Ascending aorta (tissue), 2 donors: ENCODE measurements at regions not wholly inside any gene's neighbourhood (a gene's known extent, or its start where the extent isn't known, plus 50 kb on each side); places are given as distances from the start of the nearest gene placed in this dataset.

Source experiments
- DNase-seq, 2 donors: peaks; one replicate each; pipeline ENCODE4 v3.0.0-alpha.2; 2019; ENCODE audit warnings: low spot score in 2 of 2
- H3K27ac ChIP-seq, 2 donors: fragments of 200-600 bp; sonication (generic); one replicate each; pipeline ENCODE4 v1.5.1; 2016 to 2017; ENCODE audit warnings: mild to moderate bottlenecking in 1 of 2
- H3K27me3 ChIP-seq: fragments of 200-600 bp; sonication (generic); one replicate; pipeline ENCODE4 v1.5.1; 2017
- H3K36me3 ChIP-seq, 2 donors: fragments of 200-600 bp; sonication (generic); one replicate each; pipeline ENCODE4 v1.5.1; 2016
- H3K4me1 ChIP-seq, 2 donors: fragments of 200-600 bp; sonication (generic); one replicate each; pipeline ENCODE4 v1.5.1; 2016 to 2017; ENCODE audit warnings: mild to moderate bottlenecking in 1 of 2
- H3K4me3 ChIP-seq, 2 donors: fragments of 200-600 bp; sonication (generic); one replicate each; pipeline ENCODE4 v1.5.1; 2016 to 2017; ENCODE audit warnings: mild to moderate bottlenecking in 1 of 2
- H3K9me3 ChIP-seq, 2 donors: fragments of 200-600 bp; sonication (generic); one replicate each; pipeline ENCODE4 v1.5.1; 2016
- intact Hi-C: fragments of 100-400 bp; cut with DNase I; formaldehyde crosslinking; loops from one replicate; pipeline ENCODE4 v1.15.1; 2023
- TF ChIP-seq, protein P1 (sequence below), 3 experiments: fragments of 200-600 bp in 2 of 3; fragments of 450-650 bp in 1 of 3; sonication (generic) in 2 of 3; IDR thresholded peaks; one replicate each; pipeline ENCODE4 v1.5.1; 2016 to 2019; ENCODE audit warnings: antibody characterized with exemption in 3 of 3, mild to moderate bottlenecking in 1 of 3, moderate library complexity in 1 of 3

DNA sequence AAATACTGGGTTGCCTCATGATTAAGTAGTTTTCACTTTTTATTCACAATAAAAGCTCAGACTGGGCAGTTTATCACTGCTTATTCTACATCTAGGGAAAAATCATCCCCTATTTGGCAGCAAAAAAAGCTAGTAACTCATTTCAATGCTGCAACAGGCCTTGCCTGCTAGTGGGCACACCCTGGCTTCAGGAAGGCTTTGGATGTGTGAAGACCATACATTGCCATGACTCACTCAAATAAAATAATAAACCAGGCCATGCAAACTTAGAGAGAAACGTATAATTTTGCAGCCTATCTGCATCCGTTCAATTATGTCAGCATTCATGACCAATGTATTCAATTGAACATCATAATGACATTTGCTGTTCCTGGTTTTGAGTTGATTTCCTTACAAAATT lies 402.9 kb downstream of the PIK3R1 start:
- H3K9me3 ChIP-seq, result no peaks in the 10 kb centered on the region
- TF ChIP-seq, protein P1, sequence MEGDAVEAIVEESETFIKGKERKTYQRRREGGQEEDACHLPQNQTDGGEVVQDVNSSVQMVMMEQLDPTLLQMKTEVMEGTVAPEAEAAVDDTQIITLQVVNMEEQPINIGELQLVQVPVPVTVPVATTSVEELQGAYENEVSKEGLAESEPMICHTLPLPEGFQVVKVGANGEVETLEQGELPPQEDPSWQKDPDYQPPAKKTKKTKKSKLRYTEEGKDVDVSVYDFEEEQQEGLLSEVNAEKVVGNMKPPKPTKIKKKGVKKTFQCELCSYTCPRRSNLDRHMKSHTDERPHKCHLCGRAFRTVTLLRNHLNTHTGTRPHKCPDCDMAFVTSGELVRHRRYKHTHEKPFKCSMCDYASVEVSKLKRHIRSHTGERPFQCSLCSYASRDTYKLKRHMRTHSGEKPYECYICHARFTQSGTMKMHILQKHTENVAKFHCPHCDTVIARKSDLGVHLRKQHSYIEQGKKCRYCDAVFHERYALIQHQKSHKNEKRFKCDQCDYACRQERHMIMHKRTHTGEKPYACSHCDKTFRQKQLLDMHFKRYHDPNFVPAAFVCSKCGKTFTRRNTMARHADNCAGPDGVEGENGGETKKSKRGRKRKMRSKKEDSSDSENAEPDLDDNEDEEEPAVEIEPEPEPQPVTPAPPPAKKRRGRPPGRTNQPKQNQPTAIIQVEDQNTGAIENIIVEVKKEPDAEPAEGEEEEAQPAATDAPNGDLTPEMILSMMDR (IDR thresholded peaks at IDR 0.05), result no peak
- no peaks in the 10 kb centered on the region for H3K27me3 ChIP-seq
- DNase-seq, result no peak
- no peak overlapping the region for H3K27ac ChIP-seq
- no peaks in the 10 kb centered on the region for H3K36me3 ChIP-seq
- intact Hi-C loops, result no loop called here
- H3K4me3 ChIP-seq, result no peak overlapping the region
- H3K4me1 ChIP-seq, result no peaks in the 10 kb centered on the region

DNA sequence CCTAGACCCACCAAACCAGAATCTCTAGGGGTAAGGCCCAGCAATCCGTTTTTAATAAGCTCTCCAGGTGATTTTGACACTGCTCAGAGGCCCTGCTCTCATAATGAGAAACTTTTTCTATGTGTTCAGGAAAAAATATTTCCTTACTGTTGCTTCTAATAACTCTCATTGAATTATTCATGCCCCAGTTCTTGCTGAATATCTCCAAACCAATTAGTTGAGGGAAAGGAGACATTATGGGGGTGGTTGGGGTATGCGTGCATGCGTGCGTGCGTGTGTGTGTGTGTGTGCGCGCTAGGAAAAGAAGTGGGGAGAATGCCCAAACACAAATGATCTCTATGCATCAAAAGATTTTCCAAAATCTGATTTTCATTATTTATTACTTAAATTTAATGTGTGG lies 411.4 kb downstream of the PIK3R1 start:
- Histone ChIP-seq H3K36me3 (no peaks in the 10 kb centered on the region), H3K4me1 (no peaks in the 10 kb centered on the region), H3K27ac (no peak overlapping the region), H3K9me3 (no peaks in the 10 kb centered on the region), H3K27me3 (no peaks in the 10 kb centered on the region), H3K4me3 (no peak overlapping the region)
- intact Hi-C loops, result no loop called here
- DNase-seq, result no peak
- TF ChIP-seq, protein P1 (IDR thresholded peaks at IDR 0.05), result no peak

DNA sequence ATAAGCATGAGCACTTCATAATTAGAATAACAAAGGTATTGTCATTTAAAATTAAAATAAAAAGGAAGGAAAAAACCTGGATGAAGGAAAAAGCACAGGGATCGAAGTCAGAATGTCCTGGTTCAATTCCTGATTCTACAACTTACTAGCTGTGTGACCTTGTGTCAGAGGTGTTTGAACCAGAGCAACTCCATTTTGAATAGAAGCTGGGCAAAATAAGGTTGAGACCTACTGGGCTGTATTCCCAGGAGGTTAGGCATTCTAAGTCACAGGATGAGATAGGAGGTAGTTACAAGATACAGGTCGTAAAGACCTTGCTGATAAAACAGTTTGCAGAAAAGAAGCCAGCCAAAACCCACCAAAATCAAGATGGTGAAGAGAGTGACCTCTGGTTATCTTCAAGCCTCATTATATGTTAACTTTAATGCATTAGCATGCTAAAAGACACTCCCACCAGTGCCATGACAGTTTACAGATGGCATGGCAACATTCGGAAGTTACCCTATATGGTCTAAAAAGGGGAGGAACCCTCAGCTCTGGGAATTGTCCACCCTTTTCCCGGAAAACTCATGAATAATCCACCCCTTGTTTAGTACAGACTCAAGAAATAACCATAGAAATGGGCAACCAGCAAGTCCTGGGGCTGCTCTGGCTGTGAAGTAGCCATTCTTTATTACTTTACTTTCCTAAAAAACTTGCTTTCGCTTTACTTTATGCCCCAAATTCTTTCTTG lies 412.7 kb downstream of the PIK3R1 start:
- TF ChIP-seq, protein P1 (IDR thresholded peaks at IDR 0.05), result no peak
- Histone ChIP-seq H3K27me3 (no peaks in the 10 kb centered on the region), H3K9me3 (no peaks in the 10 kb centered on the region), H3K36me3 (no peaks in the 10 kb centered on the region), H3K4me3 (no peak overlapping the region), H3K4me1 (no peaks in the 10 kb centered on the region), H3K27ac (no peak overlapping the region)
- DNase-seq, result no peak
- intact Hi-C loops, result no loop called here

DNA sequence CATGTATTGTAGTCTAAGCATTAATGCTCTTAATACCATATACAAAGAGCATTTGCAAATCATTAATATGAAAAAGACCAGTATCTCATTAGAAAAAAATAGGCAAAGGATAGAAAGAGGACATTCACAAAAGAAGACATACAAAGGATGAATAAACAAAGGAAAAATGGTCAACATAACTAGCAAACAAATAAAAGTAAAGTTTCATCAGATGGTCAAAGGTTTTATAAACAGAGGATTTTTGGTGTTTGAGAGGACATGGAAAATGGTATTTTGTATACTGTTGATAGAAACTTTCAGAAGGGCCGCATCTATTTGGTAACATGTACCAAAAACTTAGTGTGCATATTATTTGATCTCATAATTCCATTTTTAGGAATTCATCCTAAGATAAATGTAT lies 414.8 kb downstream of the PIK3R1 start:
- intact Hi-C loops, result no loop called here
- Histone ChIP-seq H3K36me3 (no peaks in the 10 kb centered on the region), H3K9me3 (no peaks in the 10 kb centered on the region), H3K4me1 (no peaks in the 10 kb centered on the region), H3K27me3 (no peaks in the 10 kb centered on the region), H3K27ac (no peak overlapping the region), H3K4me3 (no peak overlapping the region)
- no peak for DNase-seq
- TF ChIP-seq, protein P1 (IDR thresholded peaks at IDR 0.05), result no peak

DNA sequence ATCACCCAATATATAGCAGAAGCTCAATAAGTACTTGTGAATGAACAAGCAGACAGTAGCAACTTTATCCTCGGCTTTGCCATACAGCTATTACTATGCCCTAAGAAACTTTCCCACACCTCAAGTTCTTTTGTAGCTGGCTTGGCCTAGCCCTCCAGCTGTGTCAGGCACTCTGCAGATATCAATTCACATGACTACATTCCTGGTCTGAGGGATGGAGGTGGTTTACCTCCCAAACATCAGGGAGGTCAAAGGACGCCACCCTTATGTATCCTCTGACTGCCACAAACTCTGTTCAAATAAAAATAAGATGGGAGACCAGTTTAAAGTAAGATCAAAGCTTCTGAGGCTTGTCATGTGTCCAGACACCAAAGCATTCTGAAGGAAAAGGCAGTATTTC lies 416.3 kb downstream of the PIK3R1 start:
- H3K36me3 ChIP-seq, result no peaks in the 10 kb centered on the region
- DNase-seq, result no peak
- no peaks in the 10 kb centered on the region for H3K9me3 ChIP-seq
- TF ChIP-seq, protein P1 (IDR thresholded peaks at IDR 0.05), result no peak
- no peaks in the 10 kb centered on the region for H3K27me3 ChIP-seq
- no peak overlapping the region for H3K4me3 ChIP-seq
- H3K4me1 ChIP-seq, result no peaks in the 10 kb centered on the region
- H3K27ac ChIP-seq, result no peak overlapping the region
- intact Hi-C loops, result no loop called here

DNA sequence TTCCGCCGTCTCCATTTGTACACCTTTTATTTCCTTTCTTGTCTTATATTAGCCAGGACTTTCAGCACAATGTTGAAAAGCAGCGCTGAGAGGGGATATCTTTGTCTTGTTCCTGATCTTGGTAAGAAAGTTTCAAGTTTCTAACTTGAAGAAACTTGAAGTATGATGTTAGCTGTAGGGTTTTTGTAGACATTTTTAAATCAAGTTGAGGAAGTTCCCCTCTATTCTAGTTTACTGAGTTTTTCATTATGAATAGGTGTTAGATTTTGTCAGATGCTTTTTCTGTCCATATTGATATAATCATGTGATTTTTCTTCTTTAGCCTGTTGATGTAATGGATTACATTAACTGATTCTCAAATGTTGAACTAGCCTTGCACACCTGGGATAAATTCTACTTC lies 425.7 kb downstream of the PIK3R1 start:
- TF ChIP-seq, protein P1 (IDR thresholded peaks at IDR 0.05), result no peak
- H3K27ac ChIP-seq, result no peak overlapping the region
- H3K4me3 ChIP-seq, result no peak overlapping the region
- no peaks in the 10 kb centered on the region for H3K9me3 ChIP-seq
- intact Hi-C loops, result no loop called here
- H3K27me3 ChIP-seq, result no peaks in the 10 kb centered on the region
- H3K36me3 ChIP-seq, result no peaks in the 10 kb centered on the region
- no peaks in the 10 kb centered on the region for H3K4me1 ChIP-seq
- no peak for DNase-seq
